Stimulated activated CD8-positive, alpha-beta memory T cell treated with anti-CD3 and anti-CD28 coated beads, Interleukin-7, amount 100 ng/mL, for 48 hours (primary cell): ENCODE measurements at regions not wholly inside any gene's neighbourhood (a gene's known extent, or its start where the extent isn't known, plus 50 kb on each side); places are given as distances from the start of the nearest gene placed in this dataset.

Experiments
- DNase-seq, 2 donors: peaks; one replicate each; pipeline ENCODE4 v3.0.0-alpha.2; 2020; ENCODE audit warnings: low read depth in 1 of 2; ENCODE audit errors: extremely low read depth in 1 of 2

DNA sequence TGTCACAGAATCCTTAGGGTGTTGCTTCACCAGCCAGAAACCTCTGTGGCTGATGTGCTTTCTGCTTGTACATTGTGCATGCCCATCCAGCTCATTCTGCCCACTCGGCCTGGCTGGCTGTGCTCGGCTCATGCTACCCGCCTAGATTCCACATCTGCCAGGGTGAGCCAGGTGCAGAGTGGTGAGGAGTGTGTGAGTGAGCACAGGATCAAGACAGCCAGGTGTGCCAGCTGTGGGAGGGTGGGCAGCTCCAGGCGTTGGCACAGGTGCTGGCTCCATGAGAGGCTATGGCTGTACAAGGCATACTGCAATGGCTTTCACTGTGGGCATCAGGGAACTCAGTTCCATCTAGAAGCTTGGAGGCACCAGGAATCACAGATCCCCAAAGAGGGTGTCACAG lies 1321.8 kb upstream of the CRIM1 start:
- no peak for DNase-seq

GRCh38 chr2:35023545-35023944 lies 1332.0 kb upstream of the CRIM1 start:
- DNase-seq = no peak

DNA sequence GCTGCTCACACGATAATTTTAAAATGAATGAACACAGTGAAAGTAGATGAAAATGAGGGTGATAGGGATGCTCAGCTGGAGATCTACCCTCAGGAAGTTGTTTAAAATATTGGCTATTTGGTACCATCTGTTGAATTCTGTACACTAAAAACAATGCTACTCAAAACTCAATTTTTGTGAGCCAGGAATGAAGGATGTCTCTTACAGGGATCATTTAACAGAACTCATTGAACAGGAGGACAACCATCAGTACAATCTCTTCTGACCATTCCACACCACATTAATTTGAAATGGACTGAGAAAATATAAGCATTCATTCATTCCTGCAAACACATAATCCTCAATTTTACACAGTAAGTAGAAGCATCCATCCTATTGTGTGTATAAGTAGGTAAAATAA lies 1355.1 kb upstream of the CRIM1 start:
- no peak for DNase-seq

GRCh38 chr2:34998741-34999140 lies 1356.8 kb upstream of the CRIM1 start:
- no peak for DNase-seq

DNA sequence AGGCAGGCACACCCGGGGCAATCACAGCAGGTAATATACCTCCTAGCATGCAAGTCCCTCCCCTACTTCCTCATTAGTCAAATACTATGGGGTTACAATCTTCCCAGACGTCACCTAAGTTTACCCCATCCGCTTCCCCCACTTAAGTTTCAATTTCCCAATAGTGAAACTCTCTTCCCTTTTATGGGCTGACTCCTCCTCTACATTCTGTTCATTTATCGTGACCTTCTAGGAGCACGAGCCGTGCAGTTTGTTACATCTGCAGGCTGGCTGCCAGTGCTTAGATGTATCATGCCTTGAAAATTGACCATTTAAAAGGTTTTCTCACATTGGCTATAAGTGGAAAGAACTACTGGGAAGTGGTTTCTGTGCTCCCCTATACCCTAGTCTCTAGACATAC lies 1357.8 kb upstream of the CRIM1 start:
- no peak for DNase-seq

GRCh38 chr2:34995196-34995595 lies 1360.4 kb upstream of the CRIM1 start:
- DNase-seq = no peak

DNA sequence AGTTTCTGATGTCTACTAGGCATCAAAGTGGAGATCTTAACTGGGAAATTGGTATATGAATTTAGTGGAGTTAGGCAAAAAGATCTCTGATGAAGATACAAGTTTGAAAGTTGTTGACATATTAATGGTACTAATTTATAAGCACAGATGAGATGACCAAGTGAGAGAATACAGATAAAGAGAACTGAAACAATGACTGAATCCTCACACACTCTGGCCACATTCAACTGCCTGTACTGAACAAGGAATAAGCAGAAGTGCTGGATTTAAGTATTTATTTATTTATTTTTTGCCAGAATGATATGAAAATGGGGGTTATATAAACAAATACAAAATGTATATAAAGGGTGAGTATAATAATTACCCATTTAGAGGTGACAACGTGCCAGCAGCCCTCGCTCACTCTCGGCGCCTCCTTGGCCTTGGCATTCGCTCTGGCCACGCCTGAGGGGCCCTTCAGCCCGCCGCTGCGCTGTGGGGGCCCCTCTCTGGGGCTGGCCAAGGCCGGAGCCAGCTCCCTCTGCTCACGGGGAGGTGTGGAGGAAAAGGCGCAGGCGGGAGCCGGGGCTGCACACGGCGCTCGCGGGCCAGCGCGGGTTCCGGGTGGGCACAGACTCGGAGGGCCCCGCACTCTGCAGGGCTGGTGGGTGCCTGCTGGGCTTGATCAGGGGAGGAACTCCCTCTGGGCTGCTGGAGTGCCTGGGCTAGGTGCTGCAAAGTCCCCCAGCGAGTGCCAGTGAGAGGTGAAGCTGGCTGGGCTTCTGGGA lies 1363.9 kb upstream of the CRIM1 start:
- no peak for DNase-seq

GRCh38 chr2:34985474-34985873 lies 1370.1 kb upstream of the CRIM1 start:
- no peak for DNase-seq

GRCh38 chr2:34980689-34981088 lies 1374.9 kb upstream of the CRIM1 start:
- DNase-seq = no peak

DNA sequence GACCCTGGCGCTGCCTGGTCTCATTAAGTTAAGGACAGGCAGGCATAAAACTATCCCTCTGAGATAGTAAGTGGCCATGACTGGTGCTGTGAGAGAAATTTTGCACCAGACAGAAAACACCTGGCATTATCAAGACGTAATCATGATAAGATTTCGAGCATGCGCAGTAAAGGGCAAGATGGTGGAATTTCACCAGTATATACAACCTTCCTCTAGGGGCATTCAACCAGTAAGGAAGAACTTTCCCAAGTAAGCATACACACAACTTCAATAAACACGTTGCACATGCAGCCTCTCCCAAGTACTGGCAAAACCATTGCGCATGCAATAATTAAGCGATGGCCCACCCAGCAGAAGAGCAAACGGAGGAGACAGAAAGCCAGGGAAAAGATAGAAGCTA lies 1376.4 kb upstream of the CRIM1 start:
- no peak for DNase-seq

DNA sequence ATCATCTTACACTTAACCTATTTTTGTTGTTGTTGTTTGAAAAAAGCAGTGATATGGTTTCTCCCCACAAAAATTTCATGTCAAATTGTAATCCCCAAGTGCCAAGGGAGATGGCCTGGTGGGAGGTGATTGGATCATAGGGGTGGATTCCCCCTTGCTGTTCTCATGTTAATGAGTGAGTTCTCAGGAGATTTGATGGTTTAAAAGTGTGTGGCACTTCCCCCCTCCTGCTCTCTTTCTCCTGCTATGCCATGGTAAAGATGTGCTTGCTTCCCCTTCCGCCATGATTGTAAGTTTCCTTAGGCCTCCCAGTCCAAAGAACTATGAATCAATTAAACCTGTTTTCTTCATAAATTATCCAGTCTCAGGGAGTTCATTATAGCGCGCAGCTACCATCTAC lies 1362.7 kb upstream of the FAM98A start:
- DNase-seq = no peak

DNA sequence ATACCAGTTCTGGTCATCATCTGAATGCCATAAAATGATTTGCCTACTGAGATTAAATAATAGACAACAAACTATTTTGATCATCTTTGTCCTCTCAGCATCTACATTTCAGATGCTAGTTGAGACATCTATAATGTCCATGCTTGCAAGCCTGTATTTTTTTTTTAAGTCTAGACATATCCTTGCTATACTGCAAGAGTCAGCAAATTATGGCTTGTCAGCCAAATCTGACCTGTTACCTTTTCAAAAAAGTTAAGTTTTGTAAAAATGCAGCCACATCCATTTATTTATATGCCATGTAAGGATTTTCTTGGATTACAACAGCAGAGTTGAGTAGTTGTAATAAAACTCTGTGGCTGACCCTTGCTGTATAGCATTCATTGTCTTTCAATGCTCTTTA lies 1355.7 kb upstream of the FAM98A start:
- no peak for DNase-seq

DNA sequence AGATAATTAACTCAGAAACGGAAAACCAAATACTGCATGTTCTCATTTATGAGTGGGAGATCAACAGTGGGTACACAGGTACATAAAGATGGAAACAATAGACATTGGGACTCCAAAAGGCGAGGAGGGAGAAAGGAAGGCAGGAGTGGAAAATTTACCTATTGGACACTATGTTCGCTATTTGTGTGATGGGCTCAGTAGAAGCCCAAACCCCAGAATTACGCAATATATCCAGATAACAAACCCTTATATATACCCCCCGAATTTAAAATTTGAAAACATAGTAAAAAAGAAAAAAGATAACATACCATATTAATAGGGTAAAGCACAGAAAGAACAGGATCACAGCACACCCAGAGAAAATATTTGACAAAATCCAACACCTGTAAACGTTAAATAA lies 1351.7 kb upstream of the FAM98A start:
- no peak for DNase-seq

DNA sequence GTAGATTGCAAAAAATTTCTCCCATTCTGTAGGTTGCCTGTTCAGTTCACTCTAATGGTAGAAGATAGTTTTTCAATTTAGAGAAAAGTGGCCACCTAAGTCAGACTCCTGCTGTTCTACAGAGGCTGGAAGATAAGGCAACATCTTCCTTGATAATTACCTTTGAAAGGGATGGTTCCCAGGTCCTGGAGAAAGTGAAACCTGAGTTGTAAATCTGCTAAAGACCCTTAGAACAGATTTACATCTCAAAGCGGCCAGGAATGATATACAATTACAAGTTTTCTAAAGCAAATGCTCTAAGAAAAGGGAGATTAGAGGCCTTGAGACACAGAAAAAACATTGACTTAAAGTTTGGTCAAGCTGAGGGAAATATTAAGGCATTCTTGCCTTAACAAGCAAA lies 1350.2 kb upstream of the FAM98A start:
- DNase-seq = no peak

DNA sequence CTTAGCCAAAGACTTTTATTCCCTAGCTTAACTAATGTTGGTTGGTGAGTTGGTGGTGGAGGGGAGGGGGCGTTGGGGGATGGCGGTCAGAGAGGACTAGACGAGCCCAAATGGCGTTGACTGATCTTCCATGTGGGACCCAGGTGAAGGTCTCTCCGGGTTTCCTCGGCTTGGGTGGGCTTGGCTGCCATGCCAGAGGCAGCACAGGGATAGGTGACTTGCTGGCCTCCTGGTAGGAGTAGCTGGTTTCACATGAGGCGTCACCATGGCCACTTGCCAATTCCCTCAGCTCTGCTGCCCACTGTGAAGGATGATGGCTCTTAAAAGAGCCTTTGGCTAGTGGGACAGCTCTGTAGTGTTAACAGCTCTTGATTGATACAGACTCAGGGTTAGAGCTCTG lies 1337.0 kb upstream of the FAM98A start:
- DNase-seq = no peak

DNA sequence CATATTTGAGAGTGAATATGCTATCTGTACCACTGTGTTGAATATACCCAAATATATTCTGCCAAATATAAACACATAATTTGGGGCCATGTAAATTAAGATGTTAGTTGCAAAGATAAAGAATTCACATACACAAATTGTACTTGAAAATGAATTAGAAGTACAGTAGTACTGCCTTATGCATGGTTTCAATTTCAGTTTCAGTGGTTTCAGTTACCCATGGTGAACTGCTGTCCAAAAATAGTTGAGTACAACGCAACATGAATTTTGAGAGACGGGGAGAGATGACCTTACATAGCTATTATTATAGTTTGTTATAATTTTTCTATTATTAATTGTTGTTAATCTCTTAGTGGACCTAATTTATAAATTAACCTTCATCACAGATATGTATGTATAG lies 1313.0 kb upstream of the FAM98A start:
- no peak for DNase-seq

DNA sequence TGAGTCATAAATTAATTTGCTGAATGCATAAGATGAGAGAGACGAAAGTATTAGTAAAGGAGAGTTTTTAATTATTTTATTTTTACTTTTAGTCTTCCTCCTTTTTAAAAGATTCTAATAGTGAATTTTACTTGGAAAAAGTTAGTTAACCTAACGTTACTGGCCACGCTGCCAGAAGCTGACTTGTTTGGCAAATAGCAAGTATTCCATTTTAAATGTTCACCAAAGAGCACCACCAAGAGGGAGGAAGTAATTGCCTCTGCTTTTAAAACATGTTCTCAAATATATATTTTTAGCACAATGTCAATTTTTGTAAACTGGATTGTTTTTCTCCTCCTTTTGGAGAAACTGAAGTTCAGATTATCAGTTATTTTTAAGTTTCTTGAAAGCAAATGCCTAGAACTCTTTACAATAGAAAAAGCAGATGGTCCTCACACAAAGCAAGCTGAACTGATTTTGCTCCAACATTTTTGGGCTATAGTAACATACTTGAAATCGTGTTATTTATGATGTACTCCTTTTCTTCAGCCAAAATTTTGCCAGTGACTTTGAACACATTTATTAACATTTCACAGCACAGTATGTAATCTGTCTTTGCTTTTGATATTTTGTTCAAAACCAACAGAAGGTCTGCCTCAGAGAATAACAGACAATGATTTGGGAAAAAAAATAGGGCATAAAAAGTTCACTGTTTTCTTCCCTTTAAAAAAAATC lies 1311.0 kb upstream of the FAM98A start:
- DNase-seq = no peak

DNA sequence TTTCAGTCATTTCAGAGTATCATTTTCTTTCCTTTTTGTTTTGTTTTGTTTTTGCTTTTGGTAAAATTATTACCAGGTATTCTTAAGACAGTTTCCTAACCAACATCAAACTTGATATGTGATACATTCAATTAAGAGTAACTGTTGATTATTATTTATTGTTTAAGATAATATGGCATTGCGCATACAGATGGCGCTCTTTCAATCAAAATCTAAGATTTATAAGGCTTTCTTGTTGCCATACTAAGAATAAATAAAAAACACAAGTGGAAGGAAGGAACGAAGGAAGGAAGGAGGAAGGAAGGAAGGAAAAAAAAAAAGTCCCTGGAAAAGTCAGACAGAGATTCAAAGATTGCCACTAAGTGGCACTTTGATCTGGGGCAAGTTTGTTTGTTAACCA lies 1308.7 kb upstream of the FAM98A start:
- DNase-seq = no peak

DNA sequence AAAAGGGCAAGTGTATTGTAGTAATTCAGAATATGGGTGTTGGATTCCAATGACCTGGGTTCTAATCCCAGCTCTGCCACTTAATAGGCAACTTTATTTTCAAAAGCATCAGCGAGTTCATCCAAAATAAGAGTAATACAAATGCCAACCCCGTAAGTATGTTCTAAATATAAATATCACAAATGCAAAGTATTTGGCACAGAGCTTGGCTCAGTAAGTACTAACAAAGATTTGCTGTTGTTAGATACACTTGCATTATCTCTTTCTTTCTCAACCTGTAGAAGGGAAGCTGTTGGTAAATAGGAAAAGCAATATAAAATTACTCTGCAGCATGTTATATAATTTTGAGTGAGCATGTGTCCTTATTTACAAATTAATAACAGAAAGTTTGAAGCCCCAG lies 1302.6 kb upstream of the FAM98A start:
- DNase-seq = no peak

GRCh38 chr2:34899079-34899478 lies 1300.0 kb upstream of the FAM98A start:
- no peak for DNase-seq

DNA sequence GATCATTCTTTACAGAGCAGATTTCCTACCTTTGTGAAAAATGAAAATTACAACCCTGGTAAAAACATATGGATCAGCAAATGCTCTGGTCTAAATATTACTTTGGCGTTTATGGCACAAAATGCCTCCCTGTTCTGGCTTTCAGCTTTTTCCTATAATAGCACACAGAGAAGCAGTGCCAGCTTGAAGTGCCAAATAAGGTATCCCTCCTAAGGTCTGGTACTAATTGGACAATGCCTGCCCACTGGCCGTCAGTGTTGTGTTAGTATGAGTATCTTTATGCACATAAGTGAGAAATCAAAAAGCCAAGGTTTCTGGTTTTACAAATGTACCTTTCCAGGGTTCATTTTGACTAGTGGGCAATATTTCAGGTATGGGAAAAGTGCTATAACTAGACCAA lies 1293.7 kb upstream of the FAM98A start:
- no peak for DNase-seq

DNA sequence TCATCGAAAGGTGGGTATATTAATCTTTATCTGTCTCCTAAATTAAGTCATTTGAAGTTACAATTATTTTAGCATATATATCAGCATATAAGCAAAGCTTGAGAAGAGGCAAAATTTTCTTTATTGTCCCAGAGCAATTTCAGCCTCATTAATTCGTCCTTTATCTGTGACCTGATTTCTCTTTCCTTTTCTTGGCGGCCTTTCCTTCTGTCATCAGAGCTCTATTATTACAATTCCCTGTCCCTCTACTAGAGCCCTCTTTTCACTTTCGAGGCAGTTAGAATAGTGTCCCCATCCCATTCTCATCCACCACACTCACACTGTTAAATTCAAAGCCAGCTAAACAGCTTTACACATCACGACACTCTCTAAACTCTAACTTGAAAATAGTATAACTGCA lies 1293.2 kb upstream of the FAM98A start:
- DNase-seq = no peak
